Left renal pelvis (tissue), 4 donors: ENCODE measurements at regions not wholly inside any gene's neighbourhood (a gene's known extent, or its start where the extent isn't known, plus 50 kb on each side); places are given as distances from the start of the nearest gene placed in this dataset.

Source experiments
- DNase-seq, 4 donors: peaks; one replicate each; pipeline ENCODE4 v3.0.0-alpha.2; 2013; ENCODE audit warnings: low read depth in 4 of 4, low spot score in 3 of 4

- no peak for DNase-seq
These were observed 243.9 kb downstream of the TRIB2 start for GRCh38 chr2:12960671-12961070.

DNA sequence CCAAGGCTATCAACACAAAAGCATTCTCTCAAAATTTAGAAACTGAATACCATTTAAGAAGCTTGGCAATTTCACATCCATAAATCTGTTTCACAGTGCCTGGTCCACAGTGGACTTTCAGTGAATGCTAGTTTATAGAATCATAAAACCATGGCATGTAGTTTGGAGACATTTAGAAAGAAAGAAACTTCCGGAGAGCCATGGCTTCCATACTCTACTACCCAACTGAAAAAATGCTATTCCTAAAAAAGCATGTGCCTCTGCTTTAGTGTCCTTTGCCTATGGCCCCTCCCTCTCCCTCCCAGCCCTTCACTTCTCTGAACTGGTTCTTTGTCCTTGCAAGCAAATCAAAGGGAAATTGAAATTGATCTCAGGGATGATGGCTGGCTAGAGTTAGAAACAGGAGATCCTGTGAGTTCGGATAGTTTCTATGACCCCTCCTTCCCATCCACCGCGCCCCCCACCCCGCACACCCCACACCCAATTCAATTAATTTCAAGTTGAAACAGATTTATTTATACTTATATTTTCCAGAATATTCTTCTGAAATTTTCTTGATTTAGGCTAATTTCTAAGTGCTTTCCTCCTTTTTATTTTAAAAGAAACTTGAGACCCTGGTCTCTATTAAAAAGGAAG lies 248.3 kb downstream of the TRIB2 start:
- no peak for DNase-seq

- DNase-seq = no peak
These were observed 249.0 kb downstream of the TRIB2 start for GRCh38 chr2:12965540-12966269.

DNA sequence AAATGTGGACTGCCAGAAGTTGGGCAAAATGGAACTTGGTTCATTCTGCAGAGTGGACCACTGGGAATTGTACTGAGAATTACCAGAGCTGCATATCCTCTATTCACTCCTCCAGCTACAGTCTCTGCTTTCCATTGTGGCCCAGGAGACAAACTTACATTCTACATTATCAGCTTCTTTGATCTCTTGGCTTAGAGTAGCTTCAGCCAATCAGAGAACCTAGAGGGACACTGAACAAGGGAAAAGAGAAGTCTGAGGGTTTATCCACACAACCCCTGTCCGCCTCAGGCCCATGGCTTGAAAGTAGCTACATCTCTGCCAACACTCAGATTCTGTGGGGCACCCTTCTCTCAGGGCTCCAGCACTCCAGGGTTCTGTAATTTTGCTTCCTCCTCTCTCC lies 251.1 kb downstream of the TRIB2 start:
- no peak for DNase-seq

GRCh38 chr2:12968399-12968798 lies 251.7 kb downstream of the TRIB2 start:
- DNase-seq = no peak

GRCh38 chr2:12970861-12971260 lies 254.1 kb downstream of the TRIB2 start:
- no peak for DNase-seq

- DNase-seq = no peak
These were observed 255.0 kb downstream of the TRIB2 start for GRCh38 chr2:12971581-12972365.

GRCh38 chr2:12978066-12978835 lies 261.5 kb downstream of the TRIB2 start:
- no peak for DNase-seq

DNA sequence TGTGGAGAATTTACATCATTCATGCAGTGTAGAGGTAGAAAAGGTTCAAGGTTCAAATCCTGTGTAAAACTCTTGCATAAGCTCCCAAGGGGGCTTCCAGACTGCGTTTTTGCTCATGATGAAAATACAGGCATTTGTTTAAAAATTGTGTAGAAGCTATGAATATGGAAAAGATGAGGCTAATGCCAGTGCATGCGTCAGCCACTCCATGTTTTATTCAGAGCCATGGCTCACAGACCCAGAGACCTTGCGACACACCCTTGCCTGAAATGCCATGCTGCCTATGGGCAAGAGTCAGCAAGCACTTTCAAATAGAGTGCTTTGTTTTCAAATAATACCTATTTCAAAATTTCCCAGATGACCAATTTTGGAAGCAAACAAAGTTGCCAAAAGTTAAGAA lies 262.3 kb downstream of the TRIB2 start:
- DNase-seq = no peak

GRCh38 chr2:12980817-12981216 lies 264.1 kb downstream of the TRIB2 start:
- DNase-seq = no peak

GRCh38 chr2:12982149-12982584 lies 265.4 kb downstream of the TRIB2 start:
- DNase-seq = no peak

- no peak for DNase-seq
These were observed 270.5 kb downstream of the TRIB2 start for GRCh38 chr2:12987246-12987645.

DNA sequence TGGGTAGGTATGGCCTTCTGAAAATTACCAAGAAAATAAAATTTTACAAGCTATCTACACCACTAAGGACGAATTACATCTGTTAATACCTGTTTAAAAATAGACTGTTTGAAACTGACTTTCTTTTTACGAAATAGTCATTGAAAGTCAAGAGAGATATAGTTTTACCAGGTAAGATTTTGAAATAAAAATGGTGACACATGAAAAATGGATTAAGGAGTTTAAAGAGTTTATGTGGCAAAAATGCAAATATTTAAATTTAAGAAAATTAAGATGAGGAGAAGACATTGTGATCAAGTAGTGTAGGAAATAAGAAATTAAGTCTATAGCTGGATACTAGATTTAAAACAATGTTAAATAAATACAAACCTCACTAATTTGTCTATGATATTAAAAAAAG lies 271.5 kb downstream of the TRIB2 start:
- DNase-seq = no peak

- no peak for DNase-seq
These were observed 273.8 kb downstream of the TRIB2 start for GRCh38 chr2:12990523-12990922.

GRCh38 chr2:12998685-12999084 lies 281.9 kb downstream of the TRIB2 start:
- no peak for DNase-seq

DNA sequence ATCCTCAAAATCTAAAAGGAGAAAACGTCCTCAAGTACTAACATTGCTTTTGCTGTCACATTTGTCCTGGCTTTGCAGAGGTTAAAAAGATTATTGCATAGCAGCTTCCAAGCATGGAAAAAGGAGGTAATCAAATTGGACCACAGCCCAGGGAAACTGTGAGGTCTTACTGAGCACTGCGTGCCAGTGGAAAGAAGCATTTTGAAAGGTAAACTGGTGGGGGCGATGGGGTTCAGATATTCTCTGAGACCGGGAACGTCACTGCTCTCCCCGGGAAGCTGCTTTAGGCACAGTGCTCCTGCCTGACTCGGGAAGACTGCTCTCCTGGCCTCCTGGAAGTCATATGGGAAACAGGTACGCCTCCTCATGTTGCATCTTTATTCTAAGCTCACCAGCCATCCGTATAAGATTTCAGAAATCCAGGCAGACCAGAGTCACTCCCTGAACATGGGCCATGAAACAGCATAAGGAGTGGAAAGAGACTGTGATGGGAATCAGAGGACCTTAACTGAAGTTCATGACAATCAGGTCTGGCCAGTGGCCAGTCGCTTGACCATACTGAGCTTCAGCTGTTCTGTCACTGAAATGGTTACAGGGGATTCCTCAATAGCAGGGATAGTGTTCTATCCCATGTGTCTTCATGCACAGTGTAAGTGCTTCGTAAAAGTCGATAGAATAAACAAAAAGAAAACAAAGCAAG lies 284.1 kb downstream of the TRIB2 start:
- DNase-seq = no peak

DNA sequence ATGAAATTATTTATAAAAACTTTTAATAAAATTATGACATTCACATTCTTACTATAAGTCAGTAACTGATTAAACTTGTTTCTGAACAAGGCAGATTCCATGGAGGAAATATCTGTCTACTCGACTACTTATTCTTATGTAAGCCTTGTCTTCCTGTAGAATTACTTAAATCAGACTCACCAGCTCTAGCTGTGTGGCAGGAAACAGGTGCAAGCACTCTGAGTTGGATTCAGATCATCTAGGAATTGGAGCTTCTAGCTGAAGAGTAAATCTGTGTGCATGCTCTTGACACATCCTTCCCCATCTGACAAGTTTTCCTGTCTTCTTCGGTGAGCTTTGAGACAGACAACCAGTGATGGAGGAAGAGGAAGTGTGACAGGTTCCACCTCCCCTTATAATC lies 284.7 kb downstream of the TRIB2 start:
- DNase-seq = no peak

GRCh38 chr2:13002536-13003331 lies 286.0 kb downstream of the TRIB2 start:
- no peak for DNase-seq

GRCh38 chr2:13003500-13003899 lies 286.8 kb downstream of the TRIB2 start:
- DNase-seq = no peak

DNA sequence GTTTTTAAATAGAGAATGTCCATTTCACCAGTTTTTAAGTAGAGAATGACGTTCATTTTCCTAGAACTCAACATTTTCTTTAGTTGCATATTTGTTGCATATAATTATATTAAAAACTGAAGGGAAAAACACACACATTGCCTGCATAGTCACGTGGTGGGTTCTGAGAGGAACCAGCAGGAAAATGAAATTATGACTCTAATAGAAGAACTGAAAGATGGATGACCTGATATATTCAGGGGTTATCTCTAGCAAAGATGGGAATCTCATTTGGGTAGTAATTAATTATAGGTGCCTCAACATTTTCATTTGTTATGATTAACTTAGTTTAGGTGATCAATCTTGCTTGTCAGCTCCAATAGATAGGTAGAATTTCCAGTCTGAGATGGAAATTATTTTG lies 288.3 kb downstream of the TRIB2 start:
- DNase-seq = no peak
